ENCODE measurements at regions not wholly inside any gene's neighbourhood (a gene's known extent, or its start where the extent isn't known, plus 50 kb on each side); places are given as distances from the start of the nearest gene placed in this dataset.

DNA sequence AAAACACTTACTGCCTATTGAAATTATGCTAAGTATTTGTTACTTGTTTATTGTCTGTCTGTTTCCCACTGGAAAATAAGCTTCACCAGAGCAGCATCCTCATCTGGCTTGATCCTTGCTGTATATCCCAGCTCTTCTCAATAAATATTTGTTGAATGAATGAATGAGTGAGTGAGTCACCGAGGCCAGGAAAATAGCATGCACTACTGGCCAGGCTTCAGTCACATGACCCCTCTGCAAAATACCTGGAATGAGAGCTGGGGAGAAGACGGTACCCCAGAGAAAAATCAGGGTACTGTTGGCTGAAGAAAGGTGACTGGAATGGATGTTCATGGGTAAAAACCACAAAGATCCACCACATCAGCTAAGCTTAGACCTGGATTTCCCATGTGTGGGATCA is 331.9 kb downstream of the SHQ1 start (continued):
- TF ChIP-seq, protein P1, sequence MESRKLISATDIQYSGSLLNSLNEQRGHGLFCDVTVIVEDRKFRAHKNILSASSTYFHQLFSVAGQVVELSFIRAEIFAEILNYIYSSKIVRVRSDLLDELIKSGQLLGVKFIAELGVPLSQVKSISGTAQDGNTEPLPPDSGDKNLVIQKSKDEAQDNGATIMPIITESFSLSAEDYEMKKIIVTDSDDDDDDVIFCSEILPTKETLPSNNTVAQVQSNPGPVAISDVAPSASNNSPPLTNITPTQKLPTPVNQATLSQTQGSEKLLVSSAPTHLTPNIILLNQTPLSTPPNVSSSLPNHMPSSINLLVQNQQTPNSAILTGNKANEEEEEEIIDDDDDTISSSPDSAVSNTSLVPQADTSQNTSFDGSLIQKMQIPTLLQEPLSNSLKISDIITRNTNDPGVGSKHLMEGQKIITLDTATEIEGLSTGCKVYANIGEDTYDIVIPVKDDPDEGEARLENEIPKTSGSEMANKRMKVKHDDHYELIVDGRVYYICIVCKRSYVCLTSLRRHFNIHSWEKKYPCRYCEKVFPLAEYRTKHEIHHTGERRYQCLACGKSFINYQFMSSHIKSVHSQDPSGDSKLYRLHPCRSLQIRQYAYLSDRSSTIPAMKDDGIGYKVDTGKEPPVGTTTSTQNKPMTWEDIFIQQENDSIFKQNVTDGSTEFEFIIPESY (IDR thresholded peaks at IDR 0.05; ENCODE audit: borderline replicate concordance, low read depth), result no peak
- TF ChIP-seq JUND (IDR thresholded peaks at IDR 0.05), result no peak
- TF ChIP-seq NRF1 (IDR thresholded peaks at IDR 0.05; ENCODE audit: low read depth, low read length), result no peak
- TF ChIP-seq YY1 (IDR thresholded peaks at IDR 0.05; ENCODE audit: low read depth), result no peak
- TF ChIP-seq NFIC (IDR thresholded peaks at IDR 0.05; ENCODE audit: borderline replicate concordance), result no peak

DNA sequence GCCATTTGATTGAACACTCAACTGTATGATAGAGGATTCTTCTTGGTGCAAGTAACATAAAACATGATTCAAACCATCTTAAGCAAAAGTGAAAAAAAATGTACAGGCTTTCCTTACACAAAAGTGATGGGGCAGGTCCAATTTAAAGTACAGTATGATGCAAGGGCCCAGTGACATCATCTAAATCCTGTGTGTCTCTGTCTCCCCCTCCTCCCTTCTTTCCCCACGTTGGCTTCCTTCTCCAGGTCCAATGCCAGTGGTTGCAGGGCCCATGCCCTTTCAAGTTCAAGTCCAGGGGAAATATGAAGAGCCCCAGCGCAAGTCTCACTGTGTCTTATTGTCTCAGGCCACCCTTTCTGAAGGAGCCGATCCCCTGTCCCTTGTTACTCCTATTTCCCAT is 332.3 kb downstream of the SHQ1 start:
- Histone ChIP-seq H3K4me2 (no peak overlapping the region), H3K9ac (no peak overlapping the region), H3K27ac (ENCODE audit: low read depth in 2 of 2, low read length in 1 of 2) (no peak overlapping the region), H3K79me2 (ENCODE audit: insufficient read depth) (no peaks in the 10 kb centered on the region), H4K20me1 (ENCODE audit: insufficient read depth) (no peaks in the 10 kb centered on the region), H3K36me3 (replicated peaks in 1 of 2; ENCODE audit: control insufficient read depth in 1 of 2, insufficient read depth in 2 of 2, low read length in 1 of 2) (no peaks in the 10 kb centered on the region), H3K9me3 (no peaks in the 10 kb centered on the region), H2AFZ (ENCODE audit: low read depth) (no peak overlapping the region), H3K4me1 (ENCODE audit: control insufficient read depth in 1 of 2, insufficient read depth in 2 of 2, low read depth in 1 of 2, low read length in 1 of 2) (peaks cover 0 to 7% of the 10 kb centered on the region in 2 experiments; a peak in 2 of 4 replicates), H3F3A (replicated peaks; ENCODE audit: insufficient read depth) (no peaks in the 10 kb centered on the region), H3K9me2 (no peaks in the 10 kb centered on the region), H3K27me3 (ENCODE audit: insufficient read depth) (no peaks in the 10 kb centered on the region), H3K4me3 (ENCODE audit: low read depth in 2 of 2, low read length in 1 of 2) (no peak overlapping the region)
- DNase-seq, result no peak
- WGBS (ENCODE audit: low lambda C conversion rate), result 65% methylated on average over 3 of the region's 3 CpGs
- TF ChIP-seq EZH2phosphoT487 (IDR thresholded peaks at IDR 0.05; ENCODE audit: borderline replicate concordance, low read depth) (no peak), GABPA (IDR thresholded peaks at IDR 0.05; ENCODE audit: low read depth) (no peak), FOXM1 (IDR thresholded peaks at IDR 0.05; ENCODE audit: low read depth) (no peak), JUND (IDR thresholded peaks at IDR 0.05) (no peak), TAF1 (IDR thresholded peaks at IDR 0.05; ENCODE audit: borderline replicate concordance, low read depth, low read length) (no peak), TCF12 (IDR thresholded peaks at IDR 0.05) (no peak), SMC3 (IDR thresholded peaks at IDR 0.05; ENCODE audit: low read depth, low read length) (no peak), SIN3A (IDR thresholded peaks at IDR 0.05; ENCODE audit: borderline replicate concordance, low read depth, low read length) (no peak), YY1 (IDR thresholded peaks at IDR 0.05; ENCODE audit: low read depth) (no peak), RCOR1 (IDR thresholded peaks at IDR 0.05; ENCODE audit: low read length) (no peak)
- TF ChIP-seq, protein P2, sequence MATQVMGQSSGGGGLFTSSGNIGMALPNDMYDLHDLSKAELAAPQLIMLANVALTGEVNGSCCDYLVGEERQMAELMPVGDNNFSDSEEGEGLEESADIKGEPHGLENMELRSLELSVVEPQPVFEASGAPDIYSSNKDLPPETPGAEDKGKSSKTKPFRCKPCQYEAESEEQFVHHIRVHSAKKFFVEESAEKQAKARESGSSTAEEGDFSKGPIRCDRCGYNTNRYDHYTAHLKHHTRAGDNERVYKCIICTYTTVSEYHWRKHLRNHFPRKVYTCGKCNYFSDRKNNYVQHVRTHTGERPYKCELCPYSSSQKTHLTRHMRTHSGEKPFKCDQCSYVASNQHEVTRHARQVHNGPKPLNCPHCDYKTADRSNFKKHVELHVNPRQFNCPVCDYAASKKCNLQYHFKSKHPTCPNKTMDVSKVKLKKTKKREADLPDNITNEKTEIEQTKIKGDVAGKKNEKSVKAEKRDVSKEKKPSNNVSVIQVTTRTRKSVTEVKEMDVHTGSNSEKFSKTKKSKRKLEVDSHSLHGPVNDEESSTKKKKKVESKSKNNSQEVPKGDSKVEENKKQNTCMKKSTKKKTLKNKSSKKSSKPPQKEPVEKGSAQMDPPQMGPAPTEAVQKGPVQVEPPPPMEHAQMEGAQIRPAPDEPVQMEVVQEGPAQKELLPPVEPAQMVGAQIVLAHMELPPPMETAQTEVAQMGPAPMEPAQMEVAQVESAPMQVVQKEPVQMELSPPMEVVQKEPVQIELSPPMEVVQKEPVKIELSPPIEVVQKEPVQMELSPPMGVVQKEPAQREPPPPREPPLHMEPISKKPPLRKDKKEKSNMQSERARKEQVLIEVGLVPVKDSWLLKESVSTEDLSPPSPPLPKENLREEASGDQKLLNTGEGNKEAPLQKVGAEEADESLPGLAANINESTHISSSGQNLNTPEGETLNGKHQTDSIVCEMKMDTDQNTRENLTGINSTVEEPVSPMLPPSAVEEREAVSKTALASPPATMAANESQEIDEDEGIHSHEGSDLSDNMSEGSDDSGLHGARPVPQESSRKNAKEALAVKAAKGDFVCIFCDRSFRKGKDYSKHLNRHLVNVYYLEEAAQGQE (IDR thresholded peaks at IDR 0.05; ENCODE audit: low read depth, low read length), result no peak
- TF ChIP-seq, protein P3, sequence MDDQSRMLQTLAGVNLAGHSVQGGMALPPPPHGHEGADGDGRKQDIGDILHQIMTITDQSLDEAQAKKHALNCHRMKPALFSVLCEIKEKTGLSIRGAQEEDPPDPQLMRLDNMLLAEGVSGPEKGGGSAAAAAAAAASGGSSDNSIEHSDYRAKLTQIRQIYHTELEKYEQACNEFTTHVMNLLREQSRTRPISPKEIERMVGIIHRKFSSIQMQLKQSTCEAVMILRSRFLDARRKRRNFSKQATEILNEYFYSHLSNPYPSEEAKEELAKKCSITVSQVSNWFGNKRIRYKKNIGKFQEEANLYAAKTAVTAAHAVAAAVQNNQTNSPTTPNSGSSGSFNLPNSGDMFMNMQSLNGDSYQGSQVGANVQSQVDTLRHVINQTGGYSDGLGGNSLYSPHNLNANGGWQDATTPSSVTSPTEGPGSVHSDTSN (IDR thresholded peaks at IDR 0.05), result no peak
- TF ChIP-seq, protein P4, sequence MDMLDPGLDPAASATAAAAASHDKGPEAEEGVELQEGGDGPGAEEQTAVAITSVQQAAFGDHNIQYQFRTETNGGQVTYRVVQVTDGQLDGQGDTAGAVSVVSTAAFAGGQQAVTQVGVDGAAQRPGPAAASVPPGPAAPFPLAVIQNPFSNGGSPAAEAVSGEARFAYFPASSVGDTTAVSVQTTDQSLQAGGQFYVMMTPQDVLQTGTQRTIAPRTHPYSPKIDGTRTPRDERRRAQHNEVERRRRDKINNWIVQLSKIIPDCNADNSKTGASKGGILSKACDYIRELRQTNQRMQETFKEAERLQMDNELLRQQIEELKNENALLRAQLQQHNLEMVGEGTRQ (IDR thresholded peaks at IDR 0.05; ENCODE audit: borderline replicate concordance, low read depth, low read length), result no peak
- TF ChIP-seq, protein P5, sequence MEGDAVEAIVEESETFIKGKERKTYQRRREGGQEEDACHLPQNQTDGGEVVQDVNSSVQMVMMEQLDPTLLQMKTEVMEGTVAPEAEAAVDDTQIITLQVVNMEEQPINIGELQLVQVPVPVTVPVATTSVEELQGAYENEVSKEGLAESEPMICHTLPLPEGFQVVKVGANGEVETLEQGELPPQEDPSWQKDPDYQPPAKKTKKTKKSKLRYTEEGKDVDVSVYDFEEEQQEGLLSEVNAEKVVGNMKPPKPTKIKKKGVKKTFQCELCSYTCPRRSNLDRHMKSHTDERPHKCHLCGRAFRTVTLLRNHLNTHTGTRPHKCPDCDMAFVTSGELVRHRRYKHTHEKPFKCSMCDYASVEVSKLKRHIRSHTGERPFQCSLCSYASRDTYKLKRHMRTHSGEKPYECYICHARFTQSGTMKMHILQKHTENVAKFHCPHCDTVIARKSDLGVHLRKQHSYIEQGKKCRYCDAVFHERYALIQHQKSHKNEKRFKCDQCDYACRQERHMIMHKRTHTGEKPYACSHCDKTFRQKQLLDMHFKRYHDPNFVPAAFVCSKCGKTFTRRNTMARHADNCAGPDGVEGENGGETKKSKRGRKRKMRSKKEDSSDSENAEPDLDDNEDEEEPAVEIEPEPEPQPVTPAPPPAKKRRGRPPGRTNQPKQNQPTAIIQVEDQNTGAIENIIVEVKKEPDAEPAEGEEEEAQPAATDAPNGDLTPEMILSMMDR (IDR thresholded peaks at IDR 0.05), result no peak
- CTCF ChIA-PET, result interaction anchor here (1.4 to 2.3 kb wide), 5 partner anchors 10 to 640 kb away, joined by 4 to 12 read pairs (median 5); no protein-coding TSS in a partner anchor
- POLR2A ChIA-PET, result no interaction called here
